ENCODE measurements at regions not wholly inside any gene's neighbourhood (a gene's known extent, or its start where the extent isn't known, plus 50 kb on each side); places are given as distances from the start of the nearest gene placed in this dataset.

GRCh38 chr18:25646971-25647370, 295.0 kb upstream of the ZNF521 start:
- no peak for TF ChIP-seq CTCF (IDR thresholded peaks at IDR 0.05; ENCODE audit: low read length)
- no peak for TF ChIP-seq EZH2 (IDR thresholded peaks at IDR 0.05; ENCODE audit: borderline replicate concordance, low read length)

All from OCI-LY1 (cell line).